CD4-positive, alpha-beta T cell treated with Interleukin-4 for 4 hours (primary cell): ENCODE measurements at regions not wholly inside any gene's neighbourhood (a gene's known extent, or its start where the extent isn't known, plus 50 kb on each side); places are given as distances from the start of the nearest gene placed in this dataset.

Experiments
- DNase-seq: peaks from one replicate; pipeline ENCODE4 v3.0.0-alpha.2; 2020

DNA sequence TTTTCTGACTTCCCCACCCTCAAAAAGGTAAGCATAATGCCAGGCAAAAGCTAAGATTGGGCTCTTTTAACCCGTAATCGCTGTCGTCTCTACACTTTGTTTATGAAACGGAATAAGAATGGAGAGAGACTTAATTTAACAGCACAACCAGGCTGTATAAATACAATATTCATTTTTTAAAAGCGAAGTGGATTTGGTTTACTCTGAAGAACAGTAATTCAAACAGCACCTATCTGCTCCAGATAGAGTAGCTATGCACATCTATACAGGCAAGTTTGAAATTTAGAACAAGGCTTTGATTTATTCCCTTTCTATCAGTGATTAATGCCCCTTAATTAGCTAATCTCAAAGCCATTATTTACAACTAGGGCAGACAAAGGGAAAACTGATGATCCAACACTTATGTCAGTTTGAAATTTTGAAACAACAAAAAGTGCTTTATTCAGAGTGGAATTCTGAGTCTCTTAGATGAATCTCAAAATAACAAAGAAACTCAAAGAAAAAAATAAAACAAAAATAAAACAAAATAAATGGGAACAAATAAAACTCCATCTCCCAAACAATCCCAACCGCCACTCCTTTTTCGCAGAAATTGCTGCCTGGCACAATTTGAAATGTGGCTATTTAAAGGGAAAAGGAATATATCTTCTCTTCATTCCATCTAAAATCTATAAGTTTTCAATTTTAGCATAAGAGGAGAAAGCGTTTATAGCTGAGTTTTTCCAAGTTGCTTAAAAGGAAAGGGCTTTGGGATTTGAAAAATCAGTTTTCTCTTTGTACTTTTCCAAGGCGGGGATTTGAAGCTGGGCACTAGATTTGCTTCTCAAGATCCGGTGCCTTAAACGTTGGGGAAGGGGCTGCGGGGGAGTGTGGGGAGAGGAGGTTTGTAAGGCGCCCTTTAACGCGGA lies 298.6 kb downstream of the PARP8 start:
- DNase-seq: no peak

DNA sequence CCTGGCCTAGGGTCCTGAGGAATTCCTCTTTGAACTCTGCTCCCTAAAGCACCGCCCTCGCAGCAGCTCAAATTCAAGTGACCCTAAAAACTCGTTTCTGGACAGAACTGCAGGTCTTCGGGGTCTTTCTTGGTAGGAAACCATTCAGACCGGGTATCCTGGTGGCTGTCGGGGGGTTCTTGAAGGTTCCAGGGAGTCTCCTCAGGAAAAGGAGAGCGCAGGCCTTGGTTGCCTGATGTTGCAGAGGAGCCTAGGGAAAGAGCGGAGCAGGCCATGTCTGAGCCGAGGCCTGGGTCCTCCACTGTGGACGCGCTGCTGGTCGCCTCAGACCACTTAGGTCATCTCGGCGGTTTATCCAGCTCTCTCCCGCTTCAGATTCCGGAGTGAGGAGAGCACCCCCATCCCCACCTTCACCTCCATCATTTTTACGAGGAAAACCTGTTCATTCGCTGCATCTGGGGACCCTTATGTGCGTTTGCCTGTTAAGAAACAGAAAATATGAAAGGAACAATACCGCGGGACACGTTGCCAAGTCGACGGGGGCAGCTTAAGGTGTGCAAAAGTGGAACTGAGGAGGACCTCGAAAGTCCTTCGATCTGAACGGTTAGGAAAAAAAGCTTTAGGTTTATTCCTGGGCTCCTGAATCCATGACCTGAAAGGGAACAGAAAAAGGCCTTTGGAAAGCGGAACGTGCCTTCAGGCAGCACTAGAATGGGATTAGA lies 299.4 kb downstream of the PARP8 start:
- no peak for DNase-seq

DNA sequence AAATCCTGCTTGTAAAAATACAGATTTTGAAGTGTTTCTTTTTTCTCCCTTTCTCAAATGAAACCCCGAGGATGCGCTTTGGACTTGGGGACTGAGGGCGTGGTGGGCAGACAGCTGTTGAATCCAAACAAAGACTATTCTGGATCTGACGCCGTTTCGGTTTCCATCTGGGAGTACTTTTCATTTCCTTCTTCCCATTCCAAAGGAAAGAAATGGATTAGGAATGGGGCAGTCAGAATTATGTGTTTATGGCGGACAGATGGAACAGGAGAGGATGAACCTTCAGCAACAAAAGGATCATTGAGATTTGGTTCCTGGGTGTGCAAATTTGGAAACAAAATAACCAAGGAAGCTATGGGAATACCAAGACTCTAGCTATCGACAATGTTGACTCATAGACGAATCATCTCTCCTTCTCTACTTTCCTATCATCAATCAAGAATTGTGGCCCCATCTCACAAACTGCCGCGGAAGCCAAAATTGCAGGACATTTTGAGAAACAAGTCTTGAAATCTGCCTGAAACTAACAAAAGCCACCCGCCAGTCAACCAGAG lies 300.6 kb downstream of the PARP8 start:
- DNase-seq: no peak

DNA sequence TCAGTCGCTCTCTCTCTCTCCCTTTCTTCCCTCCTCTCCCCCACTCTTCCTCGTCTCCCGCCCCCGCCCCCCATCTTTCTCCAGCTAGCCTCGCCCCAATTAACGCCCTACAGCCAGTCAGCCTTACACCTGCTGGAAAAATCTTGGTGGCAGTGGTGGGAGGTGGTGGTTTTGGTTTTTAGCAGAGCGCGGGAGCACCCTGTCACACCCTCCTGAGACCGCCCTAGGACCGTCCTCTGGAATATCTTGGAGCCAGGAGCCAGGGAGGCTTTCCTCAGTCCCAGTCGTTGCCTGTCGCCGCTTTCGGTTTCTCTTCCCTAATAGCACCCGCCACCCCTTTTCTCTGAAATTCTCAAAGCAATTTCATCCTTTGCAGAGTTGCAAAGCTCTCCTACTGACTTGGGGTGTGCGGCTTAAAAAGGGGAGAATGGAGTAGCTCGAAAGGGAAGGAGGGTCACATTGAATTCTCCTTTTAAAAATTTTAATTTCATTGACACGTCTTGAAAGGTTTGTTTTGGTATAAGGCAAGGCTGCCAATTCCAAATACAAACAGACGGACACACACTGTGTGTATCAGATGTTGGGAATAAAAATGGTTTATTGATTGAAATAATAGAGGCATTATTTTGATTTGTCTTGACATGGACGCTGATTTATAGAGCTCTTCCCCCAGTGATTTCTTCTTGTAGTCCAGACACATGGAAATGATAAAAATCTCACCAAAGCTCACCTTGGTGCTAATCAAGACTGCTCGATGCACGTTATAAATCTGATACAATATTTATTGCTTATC lies 301.3 kb downstream of the PARP8 start:
- no peak for DNase-seq

DNA sequence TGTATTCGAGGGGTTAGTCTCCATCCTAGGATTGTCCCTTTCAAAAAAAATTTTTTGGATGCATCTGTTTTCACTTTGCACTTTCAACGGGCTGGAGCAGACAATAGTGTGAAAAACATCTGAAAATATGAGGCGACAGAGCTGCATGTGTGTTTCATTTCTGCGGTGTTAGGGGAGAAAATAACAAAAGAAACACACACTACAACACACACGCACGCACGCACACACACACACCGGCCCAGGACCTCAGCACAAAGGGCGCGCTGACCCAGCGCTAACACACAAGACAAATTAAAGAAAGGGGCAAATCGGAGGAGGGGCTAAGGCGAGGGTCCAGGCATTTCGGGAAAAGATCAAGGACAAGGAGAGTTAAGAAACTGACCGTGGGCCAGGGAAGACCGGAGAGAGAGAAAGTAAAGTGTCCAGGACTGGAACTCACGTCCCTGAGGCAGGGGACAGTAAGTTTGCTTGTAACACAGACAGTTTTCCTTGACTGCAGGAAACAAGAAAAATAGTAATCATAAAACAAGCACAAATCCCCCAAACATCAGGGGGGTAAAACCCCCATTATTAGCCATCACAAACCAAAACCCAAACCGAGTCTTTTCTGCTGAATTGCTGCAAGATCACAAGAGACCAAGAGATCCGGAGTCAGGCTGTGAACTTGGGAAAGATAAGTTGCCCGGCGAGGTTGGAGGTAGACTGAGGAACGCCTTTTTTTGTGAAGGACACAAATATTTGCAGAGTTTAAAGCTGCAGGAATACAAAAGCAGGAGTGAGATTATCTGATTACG lies 302.1 kb downstream of the PARP8 start:
- no peak for DNase-seq

DNA sequence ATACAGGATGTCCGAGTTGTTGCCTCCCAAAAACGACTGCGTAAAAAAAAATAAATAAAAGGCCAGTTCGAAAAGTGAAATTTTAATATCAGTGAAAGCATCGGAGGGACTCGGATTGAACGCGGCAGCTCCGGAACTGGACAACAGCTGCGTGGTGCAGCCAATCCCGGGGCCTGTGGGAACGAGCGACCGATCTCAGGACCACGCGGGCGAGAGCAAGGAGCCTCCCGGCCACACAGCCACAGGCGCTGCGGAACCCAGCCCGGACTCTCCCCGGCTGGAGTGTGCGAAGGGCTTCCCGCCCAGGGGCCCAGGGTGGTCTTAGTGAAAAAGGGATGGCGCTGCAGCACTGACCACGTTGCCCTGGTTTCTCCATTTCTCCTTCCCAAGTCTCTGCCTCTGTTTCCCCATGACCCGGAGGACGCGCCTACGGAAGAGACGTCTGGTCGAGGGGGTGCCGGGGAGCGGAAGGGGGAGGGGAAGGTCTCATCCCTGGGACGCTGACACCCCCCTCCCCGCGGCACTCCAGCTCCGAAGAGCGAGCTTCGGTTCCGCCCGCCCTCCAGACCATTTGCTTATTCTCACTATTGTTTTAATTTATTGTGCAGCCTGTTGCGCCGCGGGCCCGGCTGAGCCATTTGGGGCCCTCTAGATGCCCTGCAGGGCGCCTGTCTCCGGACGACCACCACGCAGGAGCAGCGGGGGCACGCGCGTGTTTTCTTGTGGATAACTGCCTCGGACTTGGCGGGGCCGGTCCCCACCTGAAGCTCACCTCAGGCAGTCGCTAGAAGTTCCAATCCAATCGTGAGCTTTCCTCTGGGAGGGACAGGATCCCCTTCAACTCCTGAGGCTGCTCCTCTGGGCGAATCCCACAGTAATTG lies 303.0 kb downstream of the PARP8 start:
- DNase-seq: no peak

DNA sequence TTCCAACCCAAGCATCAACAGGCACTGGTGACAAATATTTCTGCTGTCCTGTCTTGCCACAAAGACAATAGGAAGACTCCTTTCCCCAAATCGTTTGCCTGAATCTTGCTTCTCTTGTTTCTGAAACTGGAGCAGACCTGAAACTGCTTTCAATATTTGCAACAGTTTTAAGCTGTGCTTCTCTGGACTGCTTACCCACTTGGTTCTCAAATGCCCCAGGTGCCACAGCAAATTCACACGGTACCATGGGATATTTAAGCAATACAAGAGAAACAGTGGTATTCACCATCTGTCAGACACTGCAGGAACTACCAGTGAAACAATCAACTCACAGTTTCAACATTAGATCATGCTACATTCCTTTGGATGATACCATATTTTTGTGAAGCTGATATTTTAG lies 309.4 kb downstream of the PARP8 start:
- no peak for DNase-seq

DNA sequence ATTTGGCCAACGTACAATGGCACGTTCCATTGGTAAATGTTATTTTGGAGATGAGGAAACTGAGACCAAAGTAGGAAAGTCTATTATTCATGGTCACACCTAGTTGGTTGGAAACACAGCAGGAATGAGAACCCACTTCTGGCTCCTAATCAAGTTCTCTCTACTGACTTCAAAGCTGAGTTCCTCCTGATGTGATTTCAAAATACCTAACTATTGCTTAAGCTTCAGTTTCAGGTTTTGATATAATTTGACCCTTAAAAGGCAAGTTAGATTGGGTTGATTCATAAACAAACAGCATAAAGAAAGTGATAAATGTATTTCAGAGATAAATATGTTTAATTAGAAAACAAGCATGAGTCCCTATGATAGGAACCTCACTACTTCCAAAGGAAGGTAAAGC lies 312.5 kb downstream of the PARP8 start:
- no peak for DNase-seq

DNA sequence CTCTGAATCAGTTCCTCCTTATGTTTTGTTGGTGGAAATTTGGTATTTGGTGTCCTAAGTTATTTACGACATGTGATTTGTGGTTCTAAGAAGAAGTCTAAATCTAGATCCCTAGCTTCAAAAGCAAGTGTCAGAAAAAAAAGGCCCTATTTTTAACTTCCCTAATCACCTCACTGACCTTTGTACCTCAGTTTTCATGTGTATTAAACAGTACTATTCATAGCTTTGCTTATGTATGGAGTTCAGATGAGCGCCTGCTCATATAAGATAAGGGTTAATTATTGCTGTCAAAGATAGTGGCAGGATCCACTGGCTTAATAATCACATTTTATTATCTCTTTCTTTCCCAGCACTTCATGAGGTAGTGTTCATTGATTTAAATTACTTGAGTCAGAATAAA lies 318.2 kb downstream of the PARP8 start:
- no peak for DNase-seq

DNA sequence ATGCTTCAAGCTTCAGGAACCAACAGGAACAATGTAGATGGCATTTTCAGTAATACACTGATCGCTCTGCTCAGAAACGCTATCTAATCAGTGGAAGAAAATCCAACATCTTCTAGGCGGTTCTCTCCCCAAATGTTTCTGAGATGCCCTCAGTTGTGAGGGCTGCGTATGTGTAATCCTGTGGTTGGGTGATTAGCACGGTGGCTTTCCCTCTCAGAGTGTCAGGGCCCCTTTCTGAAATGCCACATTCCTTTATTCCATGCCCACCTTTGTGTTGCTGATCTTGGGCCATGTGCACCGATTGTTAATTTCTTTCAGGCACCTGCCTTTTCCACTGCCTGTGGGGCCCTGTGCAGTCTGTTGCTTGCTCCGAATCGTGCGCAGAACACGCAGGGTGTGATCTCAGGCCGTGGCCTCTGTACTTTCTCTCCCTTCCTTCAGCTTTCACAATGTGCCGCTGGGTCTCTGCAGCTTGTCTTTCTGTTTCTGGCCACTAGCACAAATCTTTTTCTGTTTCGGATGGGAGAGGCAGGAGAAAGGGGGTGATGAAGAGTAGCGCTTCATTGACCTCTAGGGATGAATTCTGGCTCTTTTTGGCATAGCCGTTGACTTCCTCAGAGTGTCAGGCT lies 324.0 kb downstream of the PARP8 start:
- no peak for DNase-seq

DNA sequence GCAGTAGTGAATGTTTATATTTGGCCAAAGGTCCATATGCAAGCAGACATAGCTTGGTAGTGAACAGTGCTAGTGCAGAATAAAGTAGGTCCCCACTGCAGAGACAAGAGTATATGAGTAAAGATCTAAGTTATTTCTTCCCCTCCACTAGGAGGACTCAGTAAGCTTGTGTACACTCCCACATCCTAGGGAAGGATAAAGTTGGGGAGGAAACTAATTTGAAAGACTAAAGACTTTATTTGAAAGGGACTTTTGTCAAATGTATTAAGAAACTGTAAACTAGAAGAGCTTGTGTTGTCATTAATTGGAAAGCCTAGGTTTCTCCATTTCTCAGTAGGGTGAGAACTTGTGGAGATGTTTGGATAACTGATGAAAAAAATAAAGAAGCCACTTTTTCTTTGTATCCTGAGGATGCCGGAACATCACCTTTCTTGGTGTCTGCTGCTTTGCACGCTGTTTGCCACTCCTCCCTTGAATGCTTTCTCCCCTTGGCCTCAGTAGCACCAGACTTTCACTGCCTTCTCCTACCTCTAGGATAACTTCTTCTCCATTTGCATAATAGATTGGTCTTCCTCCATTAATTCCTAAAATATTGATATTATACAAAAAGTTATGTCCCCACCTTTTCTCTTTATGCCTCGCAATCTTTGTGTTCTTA lies 329.0 kb downstream of the PARP8 start:
- no peak for DNase-seq

DNA sequence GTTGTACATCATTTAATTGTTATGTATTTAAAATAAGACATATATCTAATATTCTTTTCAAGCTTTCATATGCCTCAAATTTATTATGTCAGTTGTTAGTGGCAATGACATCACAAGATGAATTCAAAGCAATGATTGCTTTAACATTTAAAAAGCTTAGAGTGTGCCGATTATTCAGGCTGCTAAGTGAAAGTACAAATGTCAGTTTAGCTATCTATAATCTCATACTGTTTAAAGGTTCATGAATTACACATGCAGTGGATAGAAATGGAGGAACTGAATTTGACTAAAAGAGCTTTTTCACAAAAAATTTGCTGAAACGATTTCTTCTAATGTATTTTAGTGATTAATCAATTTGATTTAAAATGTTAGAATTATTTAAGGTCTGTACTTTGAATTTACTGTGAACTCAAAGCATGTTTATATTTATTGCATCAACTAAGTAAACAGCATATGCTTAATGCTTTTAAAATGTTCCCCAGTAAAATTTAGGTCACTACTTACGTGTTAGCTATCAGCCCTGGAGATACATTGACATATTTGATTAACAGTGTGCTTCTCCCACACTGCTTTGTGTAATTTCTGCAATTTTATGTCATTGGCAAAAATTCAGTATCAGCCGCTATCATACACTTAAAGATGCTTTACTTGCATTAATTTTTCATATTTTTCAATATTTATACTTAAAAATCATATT lies 334.9 kb downstream of the PARP8 start:
- no peak for DNase-seq

DNA sequence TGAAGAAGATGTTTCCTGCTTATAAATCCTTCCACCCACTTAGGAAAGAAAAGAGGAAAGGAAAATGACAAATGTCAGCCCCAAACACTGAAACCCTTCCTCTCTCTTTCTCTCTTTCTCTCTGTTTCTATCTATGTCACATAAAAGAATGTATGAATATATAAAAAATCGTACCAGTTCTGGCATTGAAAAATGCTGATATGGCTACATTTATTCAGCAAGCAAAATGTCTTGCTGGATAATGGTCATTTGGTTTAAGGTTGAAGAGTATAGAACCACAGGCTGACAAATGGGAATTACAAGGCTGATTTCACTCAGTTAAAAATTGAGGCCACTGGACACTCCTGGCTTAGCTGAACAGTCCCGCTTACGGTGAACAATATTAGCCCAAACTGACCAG lies 335.9 kb downstream of the PARP8 start:
- no peak for DNase-seq

DNA sequence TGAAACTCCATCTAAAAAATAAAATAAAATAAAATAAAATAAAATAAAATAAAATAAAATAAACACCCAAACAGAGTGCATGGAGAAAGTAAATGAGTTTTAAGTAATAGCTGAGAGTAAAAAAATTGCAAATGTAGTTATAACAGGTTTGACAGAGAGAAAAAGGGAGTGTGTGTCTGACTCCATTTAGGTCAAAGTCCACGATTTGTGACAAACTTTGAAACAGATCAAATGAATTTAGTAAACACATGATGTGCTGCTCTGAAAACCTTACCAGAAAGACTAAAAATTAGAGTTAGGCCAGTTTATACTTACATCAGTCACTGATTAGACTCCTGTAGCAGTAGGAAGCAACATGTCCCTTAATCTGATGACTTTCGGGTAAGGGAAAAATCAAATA lies 346.6 kb downstream of the PARP8 start:
- DNase-seq: no peak

DNA sequence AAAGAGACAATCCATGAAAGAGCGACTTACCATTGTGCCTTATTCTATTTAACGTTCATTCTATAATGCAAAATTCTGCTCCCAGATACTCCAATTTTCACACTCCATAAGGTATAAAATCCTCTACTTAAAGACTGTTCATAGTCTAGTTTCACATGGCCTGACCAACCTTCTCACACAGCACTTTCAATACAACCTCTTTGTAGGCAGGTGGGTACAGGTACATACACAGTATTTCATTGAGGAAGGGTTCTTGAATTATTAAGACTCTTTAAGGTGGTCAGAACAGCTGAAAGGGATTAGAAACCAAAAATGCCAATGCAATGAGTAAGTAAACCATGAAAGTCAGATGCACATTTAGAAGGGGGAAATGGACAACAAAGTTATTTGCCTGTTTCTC lies 352.0 kb downstream of the PARP8 start:
- no peak for DNase-seq

DNA sequence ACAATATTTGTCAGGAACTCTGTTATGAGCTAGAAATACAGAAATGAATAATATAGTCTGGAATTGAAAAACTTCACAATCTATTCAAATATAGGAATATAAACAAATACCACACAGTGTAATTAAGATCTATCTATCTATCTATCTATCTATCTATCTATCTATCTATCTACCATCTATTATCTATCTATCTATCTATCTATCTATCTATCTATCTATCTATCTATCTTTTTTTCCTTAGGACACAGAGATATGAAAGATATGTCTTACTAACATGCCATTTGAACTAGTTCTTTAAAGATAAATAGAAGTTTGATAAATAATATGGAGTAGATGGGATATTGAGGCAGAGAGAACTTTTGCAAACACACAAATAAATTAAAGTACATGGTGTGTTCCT lies 357.8 kb downstream of the PARP8 start:
- no peak for DNase-seq

DNA sequence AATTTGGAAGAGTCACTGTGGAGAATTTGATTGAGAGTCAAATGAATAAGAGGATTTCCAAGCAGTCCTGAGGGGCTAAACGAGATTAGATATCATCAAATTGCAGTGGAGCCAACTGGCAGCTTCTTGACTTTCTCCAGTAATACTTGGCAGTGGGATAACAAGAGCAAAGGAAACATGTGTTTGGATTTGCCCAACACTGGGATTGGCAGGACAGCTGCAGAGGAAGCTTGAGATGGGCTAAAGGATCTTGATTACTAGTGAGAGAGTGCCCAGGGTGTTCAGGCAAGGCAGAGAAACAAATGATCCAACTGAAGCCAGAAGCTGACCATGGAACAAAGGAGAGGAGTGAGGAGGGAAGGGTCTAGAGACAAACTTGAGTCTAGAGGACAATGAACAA lies 356.0 kb upstream of the ISL1 start:
- no peak for DNase-seq

DNA sequence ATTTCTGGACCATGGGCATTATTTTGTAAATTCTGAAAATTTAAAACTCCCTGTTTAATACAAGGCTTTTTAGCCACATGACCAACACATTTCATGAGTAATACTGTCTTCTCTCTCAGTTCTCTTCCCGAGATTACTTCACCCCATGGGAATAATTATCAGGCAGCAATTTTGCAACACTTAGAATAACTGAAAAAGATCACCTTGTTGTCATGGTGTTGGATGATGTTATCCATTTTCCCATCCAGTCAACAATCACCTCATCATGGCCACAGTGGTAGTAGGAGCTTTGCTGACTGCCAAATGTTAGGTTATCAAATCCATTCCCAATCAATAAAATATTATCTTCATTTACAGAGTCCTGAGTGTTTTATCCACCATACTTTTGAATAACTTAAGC lies 354.9 kb upstream of the ISL1 start:
- no peak for DNase-seq

DNA sequence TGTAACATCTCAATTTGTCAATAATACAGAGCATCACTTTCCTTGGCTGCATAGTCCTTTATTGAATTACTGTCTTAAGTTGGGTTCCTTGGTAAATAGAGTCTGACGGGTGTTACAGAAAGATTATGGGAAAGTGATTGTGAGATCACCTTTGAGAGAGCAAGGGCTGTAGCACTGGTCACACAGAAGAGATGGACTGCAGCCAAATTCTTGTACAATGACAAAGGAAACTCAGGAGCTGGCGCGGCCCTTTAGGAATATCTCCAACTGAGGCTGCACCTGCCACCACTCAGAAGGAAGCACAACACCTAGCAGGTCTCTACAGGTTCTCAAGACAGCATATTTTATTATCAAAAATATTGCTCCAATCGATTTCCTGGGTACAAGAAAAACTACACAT lies 350.0 kb upstream of the ISL1 start:
- no peak for DNase-seq
